Adrenal gland (tissue), 5 donors: ENCODE measurements at regions not wholly inside any gene's neighbourhood (a gene's known extent, or its start where the extent isn't known, plus 50 kb on each side); places are given as distances from the start of the nearest gene placed in this dataset.

ENCODE experiments used
- POLR2A ChIP-seq, 2 donors: fragments of 450-650 bp; IDR thresholded peaks; one replicate each; pipeline ENCODE4 v1.6.1; 2017; ENCODE audit warnings: antibody characterized with exemption in 2 of 2, mild to moderate bottlenecking in 2 of 2, moderate library complexity in 1 of 2
- TF ChIP-seq, protein P1 (sequence below), 6 experiments: fragments of 450-650 bp in 4 of 6; fragments of 200-600 bp in 2 of 6; sonication (generic) in 1 of 6; IDR thresholded peaks; 1 replicate in 5 of 6; 2 replicates in 1 of 6; pipeline versions ENCODE4 v1.5.1 to v1.8.0; 2016 to 2021; ENCODE audit warnings: antibody characterized with exemption in 6 of 6, mild to moderate bottlenecking in 2 of 6, moderate library complexity in 1 of 6
- donor health status: DM: no; HTN: no; CAD: no.

DNA sequence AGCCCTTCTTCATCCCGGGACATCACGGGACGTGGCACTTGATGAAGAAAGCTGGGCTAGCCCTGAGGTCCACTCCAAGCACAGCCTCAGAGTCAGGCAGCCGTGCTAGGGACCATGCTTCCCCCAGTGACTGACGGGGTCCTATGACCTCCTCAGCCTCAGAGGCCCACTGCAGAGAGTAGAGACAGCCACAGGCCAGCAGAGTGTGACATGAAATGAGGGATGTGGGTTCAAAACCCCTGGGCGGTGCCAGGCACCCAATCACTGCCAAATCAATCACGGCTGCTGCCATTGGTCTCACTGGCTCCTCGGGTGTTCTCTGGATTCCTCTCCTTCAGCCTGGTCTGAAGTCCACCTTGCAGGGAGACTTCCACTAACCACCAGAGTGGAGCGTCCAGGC, 197.7 kb upstream of the CDH4 start:
- TF ChIP-seq, protein P1, sequence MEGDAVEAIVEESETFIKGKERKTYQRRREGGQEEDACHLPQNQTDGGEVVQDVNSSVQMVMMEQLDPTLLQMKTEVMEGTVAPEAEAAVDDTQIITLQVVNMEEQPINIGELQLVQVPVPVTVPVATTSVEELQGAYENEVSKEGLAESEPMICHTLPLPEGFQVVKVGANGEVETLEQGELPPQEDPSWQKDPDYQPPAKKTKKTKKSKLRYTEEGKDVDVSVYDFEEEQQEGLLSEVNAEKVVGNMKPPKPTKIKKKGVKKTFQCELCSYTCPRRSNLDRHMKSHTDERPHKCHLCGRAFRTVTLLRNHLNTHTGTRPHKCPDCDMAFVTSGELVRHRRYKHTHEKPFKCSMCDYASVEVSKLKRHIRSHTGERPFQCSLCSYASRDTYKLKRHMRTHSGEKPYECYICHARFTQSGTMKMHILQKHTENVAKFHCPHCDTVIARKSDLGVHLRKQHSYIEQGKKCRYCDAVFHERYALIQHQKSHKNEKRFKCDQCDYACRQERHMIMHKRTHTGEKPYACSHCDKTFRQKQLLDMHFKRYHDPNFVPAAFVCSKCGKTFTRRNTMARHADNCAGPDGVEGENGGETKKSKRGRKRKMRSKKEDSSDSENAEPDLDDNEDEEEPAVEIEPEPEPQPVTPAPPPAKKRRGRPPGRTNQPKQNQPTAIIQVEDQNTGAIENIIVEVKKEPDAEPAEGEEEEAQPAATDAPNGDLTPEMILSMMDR (IDR thresholded peaks at IDR 0.05), result no peak
- no peak for TF ChIP-seq POLR2A (IDR thresholded peaks at IDR 0.05)
